Mucosa of rectum (tissue), 2 donors: ENCODE measurements at regions not wholly inside any gene's neighbourhood (a gene's known extent, or its start where the extent isn't known, plus 50 kb on each side); places are given as distances from the start of the nearest gene placed in this dataset.
"Not testable (repeated sequence)": the region's sequence is repeated elsewhere in the genome, so short reads cannot be mapped to it uniquely, and the experiment has no call there.

Source experiments
- H3K27ac ChIP-seq, 2 donors: one replicate each; pipeline ENCODE4 v1.7.0; 2013; ENCODE audit warnings: inconsistent platforms in 2 of 2, low read depth in 2 of 2, low read length in 2 of 2
- H3K27me3 ChIP-seq, 2 donors: one replicate each; pipeline ENCODE4 v1.7.0; 2013; ENCODE audit warnings: low read length in 2 of 2; ENCODE audit not compliant: control insufficient read depth in 2 of 2, insufficient read depth in 2 of 2
- H3K36me3 ChIP-seq, 2 donors: one replicate each; pipeline ENCODE4 v1.7.0; 2013; ENCODE audit warnings: low read length in 2 of 2; ENCODE audit not compliant: control insufficient read depth in 2 of 2, insufficient read depth in 2 of 2
- H3K4me1 ChIP-seq, 2 donors: one replicate each; pipeline ENCODE4 v1.7.0; 2013; ENCODE audit warnings: low read length in 2 of 2, mild to moderate bottlenecking in 1 of 2; ENCODE audit not compliant: control insufficient read depth in 2 of 2, insufficient read depth in 2 of 2
- H3K4me3 ChIP-seq, 2 donors: one replicate each; pipeline ENCODE4 v1.7.0; 2013; ENCODE audit warnings: low read length in 2 of 2
- H3K9ac ChIP-seq, 2 donors: one replicate each; pipeline ENCODE4 v1.7.0; 2013; ENCODE audit warnings: low read length in 2 of 2, low read depth in 1 of 2, mild to moderate bottlenecking in 1 of 2
- H3K9me3 ChIP-seq, 2 donors: one replicate each; pipeline ENCODE4 v1.7.0; 2013; ENCODE audit warnings: low read length in 2 of 2; ENCODE audit not compliant: control insufficient read depth in 2 of 2
- donor health status: healthy.
- donor health status: Normal muscosa, but diverticular disease.

- H3K36me3 ChIP-seq, H3K9me3 ChIP-seq, H3K4me1 ChIP-seq, H3K27ac ChIP-seq, H3K27me3 ChIP-seq, H3K4me3 ChIP-seq, H3K9ac ChIP-seq: not testable (repeated sequence)
Observed at GRCh38 chrX:74183047-74183446, 120.9 kb upstream of the ZCCHC13 start.

GRCh38 chrX:74181976-74182375, 122.0 kb upstream of the ZCCHC13 start:
- H3K4me3 ChIP-seq, H3K36me3 ChIP-seq, H3K4me1 ChIP-seq, H3K9ac ChIP-seq, H3K9me3 ChIP-seq, H3K27ac ChIP-seq, H3K27me3 ChIP-seq: not testable (repeated sequence)

- Histone ChIP-seq H3K36me3 (no peaks in the 10 kb centered on the region), H3K9ac (no peak overlapping the region), H3K9me3 (no peaks in the 10 kb centered on the region), H3K4me1 (peaks cover 2 to 3% of the 10 kb centered on the region in 2 donors), H3K4me3 (no peak overlapping the region), H3K27me3 (no peaks in the 10 kb centered on the region), H3K27ac (no peak overlapping the region)
Observed at GRCh38 chrX:74180716-74181115, 123.3 kb upstream of the ZCCHC13 start.

GRCh38 chrX:74179990-74180389, 124.0 kb upstream of the ZCCHC13 start:
- H3K27ac ChIP-seq = no peak overlapping the region
- no peaks in the 10 kb centered on the region for H3K36me3 ChIP-seq
- H3K27me3 ChIP-seq = no peaks in the 10 kb centered on the region
- no peaks in the 10 kb centered on the region for H3K9me3 ChIP-seq
- H3K4me3 ChIP-seq = no peak overlapping the region
- H3K9ac ChIP-seq = no peak overlapping the region
- peaks cover 2 to 3% of the 10 kb centered on the region in 2 donors for H3K4me1 ChIP-seq

- Histone ChIP-seq H3K4me1 (peaks cover 2 to 3% of the 10 kb centered on the region in 2 donors), H3K4me3 (no peak overlapping the region), H3K27ac (no peak overlapping the region), H3K27me3 (no peaks in the 10 kb centered on the region), H3K9ac (no peak overlapping the region), H3K36me3 (no peaks in the 10 kb centered on the region), H3K9me3 (no peaks in the 10 kb centered on the region)
Observed at GRCh38 chrX:74179499-74179898, 124.5 kb upstream of the ZCCHC13 start.

- Histone ChIP-seq H3K27me3 (no peaks in the 10 kb centered on the region), H3K36me3 (no peaks in the 10 kb centered on the region), H3K9ac (no peak overlapping the region), H3K27ac (no peak overlapping the region), H3K9me3 (no peaks in the 10 kb centered on the region), H3K4me3 (no peak overlapping the region), H3K4me1 (peaks cover 2 to 3% of the 10 kb centered on the region in 2 donors)
Observed at GRCh38 chrX:74179071-74179470, 124.9 kb upstream of the ZCCHC13 start.

GRCh38 chrX:74178536-74178935, 125.4 kb upstream of the ZCCHC13 start:
- Histone ChIP-seq H3K4me1 (peaks cover 2 to 3% of the 10 kb centered on the region in 2 donors), H3K9me3 (no peaks in the 10 kb centered on the region), H3K4me3 (no peak overlapping the region), H3K9ac (no peak overlapping the region), H3K27me3 (no peaks in the 10 kb centered on the region), H3K36me3 (no peaks in the 10 kb centered on the region), H3K27ac (no peak overlapping the region)

- Histone ChIP-seq H3K9ac (no peak overlapping the region), H3K4me1 (no peaks in the 10 kb centered on the region), H3K36me3 (no peaks in the 10 kb centered on the region), H3K27ac (no peak overlapping the region), H3K9me3 (peaks cover 3 to 4% of the 10 kb centered on the region in 2 donors), H3K27me3 (no peaks in the 10 kb centered on the region), H3K4me3 (no peak overlapping the region)
Observed at GRCh38 chrX:74171465-74171864, 132.5 kb upstream of the ZCCHC13 start.

GRCh38 chrX:74162199-74162598, 141.8 kb upstream of the ZCCHC13 start:
- no peaks in the 10 kb centered on the region for H3K9me3 ChIP-seq
- H3K27ac ChIP-seq = no peak overlapping the region
- H3K4me3 ChIP-seq = no peak overlapping the region
- no peak overlapping the region for H3K9ac ChIP-seq
- H3K36me3 ChIP-seq = no peaks in the 10 kb centered on the region
- no peaks in the 10 kb centered on the region for H3K27me3 ChIP-seq
- H3K4me1 ChIP-seq = no peaks in the 10 kb centered on the region

GRCh38 chrX:74160816-74161215, 143.2 kb upstream of the ZCCHC13 start:
- no peaks in the 10 kb centered on the region for H3K27me3 ChIP-seq

GRCh38 chrX:74160358-74160757, 143.6 kb upstream of the ZCCHC13 start:
- no peak overlapping the region for H3K4me3 ChIP-seq
- no peaks in the 10 kb centered on the region for H3K36me3 ChIP-seq
- H3K9me3 ChIP-seq = no peaks in the 10 kb centered on the region
- H3K27me3 ChIP-seq = no peaks in the 10 kb centered on the region
- H3K4me1 ChIP-seq = no peaks in the 10 kb centered on the region
- H3K27ac ChIP-seq = no peak overlapping the region
- no peak overlapping the region for H3K9ac ChIP-seq

More at GRCh38 chrX:74160816-74161215, 143.2 kb upstream of the ZCCHC13 start:
- Histone ChIP-seq H3K4me1 (no peaks in the 10 kb centered on the region), H3K4me3 (no peak overlapping the region), H3K36me3 (no peaks in the 10 kb centered on the region), H3K9me3 (no peaks in the 10 kb centered on the region), H3K27ac (no peak overlapping the region), H3K9ac (no peak overlapping the region)
